ENCODE measurements at regions not wholly inside any gene's neighbourhood (a gene's known extent, or its start where the extent isn't known, plus 50 kb on each side); places are given as distances from the start of the nearest gene placed in this dataset.

- Histone ChIP-seq H3K4me3 (ENCODE audit: low read depth, low read length) (no peak overlapping the region), H3K27ac (no peak overlapping the region), H3K9me3 (ENCODE audit: severe bottlenecking) (no peaks in the 10 kb centered on the region), H3K27me3 (ENCODE audit: insufficient read depth, low read depth, severe bottlenecking) (no peaks in the 10 kb centered on the region), H3K36me3 (no peaks in the 10 kb centered on the region)
- TF ChIP-seq CTCF (IDR thresholded peaks at IDR 0.05; ENCODE audit: low read depth, low read length): no peak
- DNase-seq: no peak
Observed at GRCh38 chr20:50367739-50368375, 142.3 kb upstream of the PTPN1 start.

- Histone ChIP-seq H3K27me3 (ENCODE audit: insufficient read depth, low read depth, severe bottlenecking) (no peaks in the 10 kb centered on the region), H3K27ac (no peak overlapping the region), H3K9me3 (ENCODE audit: severe bottlenecking) (no peaks in the 10 kb centered on the region), H3K36me3 (no peaks in the 10 kb centered on the region), H3K4me3 (ENCODE audit: low read depth, low read length) (no peak overlapping the region)
- DNase-seq: no peak
- no peak for TF ChIP-seq CTCF (IDR thresholded peaks at IDR 0.05; ENCODE audit: low read depth, low read length)
Observed at GRCh38 chr20:50368386-50368785, 141.8 kb upstream of the PTPN1 start.

- Histone ChIP-seq H3K36me3 (no peaks in the 10 kb centered on the region), H3K27me3 (ENCODE audit: insufficient read depth, low read depth, severe bottlenecking) (no peaks in the 10 kb centered on the region), H3K27ac (no peak overlapping the region), H3K9me3 (ENCODE audit: severe bottlenecking) (no peaks in the 10 kb centered on the region), H3K4me3 (ENCODE audit: low read depth, low read length) (no peak overlapping the region)
- no peak for TF ChIP-seq CTCF (IDR thresholded peaks at IDR 0.05; ENCODE audit: low read depth, low read length)
- no peak for DNase-seq
Observed at GRCh38 chr20:50368813-50369224, 141.4 kb upstream of the PTPN1 start.

- no peak for TF ChIP-seq CTCF (IDR thresholded peaks at IDR 0.05; ENCODE audit: low read depth, low read length)
- DNase-seq: no peak
- Histone ChIP-seq H3K27ac (no peak overlapping the region), H3K9me3 (ENCODE audit: severe bottlenecking) (no peaks in the 10 kb centered on the region), H3K27me3 (ENCODE audit: insufficient read depth, low read depth, severe bottlenecking) (no peaks in the 10 kb centered on the region), H3K36me3 (no peaks in the 10 kb centered on the region), H3K4me3 (ENCODE audit: low read depth, low read length) (no peak overlapping the region)
Observed at GRCh38 chr20:50369225-50370035, 140.8 kb upstream of the PTPN1 start.

GRCh38 chr20:50370036-50370566 lies 140.1 kb upstream of the PTPN1 start:
- Histone ChIP-seq H3K27ac (no peak overlapping the region), H3K4me3 (ENCODE audit: low read depth, low read length) (no peak overlapping the region), H3K36me3 (no peaks in the 10 kb centered on the region), H3K9me3 (ENCODE audit: severe bottlenecking) (no peaks in the 10 kb centered on the region), H3K27me3 (ENCODE audit: insufficient read depth, low read depth, severe bottlenecking) (no peaks in the 10 kb centered on the region)
- no peak for DNase-seq
- TF ChIP-seq CTCF (IDR thresholded peaks at IDR 0.05; ENCODE audit: low read depth, low read length): no peak
